SHP77 treated with DMSO at 0.1 percent for 48 hours (cell line): ENCODE measurements at regions not wholly inside any gene's neighbourhood (a gene's known extent, or its start where the extent isn't known, plus 50 kb on each side); places are given as distances from the start of the nearest gene placed in this dataset.
"Not testable (repeated sequence)": the region's sequence is repeated elsewhere in the genome, so short reads cannot be mapped to it uniquely, and the experiment has no call there.

Source experiments
- DNase-seq: peaks from one replicate; lab custom pipeline; 2025; lab: John Stamatoyannopoulos, UW

GRCh38 chr12:104906695-104907094 lies 51.4 kb downstream of the SLC41A2 start:
- no peak for DNase-seq

- DNase-seq = not testable (repeated sequence)
Measured at GRCh38 chr12:104905446-104905845, 52.6 kb downstream of the SLC41A2 start.

GRCh38 chr12:104903648-104904423 lies 54.3 kb downstream of the SLC41A2 start:
- DNase-seq = no peak

- no peak for DNase-seq
Measured at GRCh38 chr12:104902125-104902524, 56.0 kb downstream of the SLC41A2 start.

GRCh38 chr12:104896710-104897109 lies 61.4 kb downstream of the SLC41A2 start:
- no peak for DNase-seq

GRCh38 chr12:104896146-104896545 lies 61.9 kb downstream of the SLC41A2 start:
- no peak for DNase-seq

GRCh38 chr12:104895415-104895814 lies 62.7 kb downstream of the SLC41A2 start:
- DNase-seq = no peak

GRCh38 chr12:104890476-104891096 lies 67.5 kb downstream of the SLC41A2 start:
- no peak for DNase-seq

- DNase-seq = no peak
Measured at GRCh38 chr12:104889735-104890134, 68.4 kb downstream of the SLC41A2 start.

GRCh38 chr12:104888892-104889291 lies 69.2 kb downstream of the SLC41A2 start:
- no peak for DNase-seq

GRCh38 chr12:104888481-104888880 lies 69.6 kb downstream of the SLC41A2 start:
- no peak for DNase-seq

GRCh38 chr12:104887452-104887851 lies 70.6 kb downstream of the SLC41A2 start:
- DNase-seq = no peak

- DNase-seq = no peak
Measured at GRCh38 chr12:104886418-104887401, 71.4 kb downstream of the SLC41A2 start.

GRCh38 chr12:104878858-104879257 lies 79.2 kb downstream of the SLC41A2 start:
- DNase-seq = not testable (repeated sequence)

- DNase-seq = peak; percentile 30
Measured at GRCh38 chr12:104877103-104877705, 80.9 kb downstream of the SLC41A2 start.

- DNase-seq = no peak
Measured at GRCh38 chr12:104873374-104873773, 84.7 kb downstream of the SLC41A2 start.

GRCh38 chr12:104870797-104871196 lies 87.3 kb downstream of the SLC41A2 start:
- DNase-seq = no peak

GRCh38 chr12:104866291-104866690 lies 91.8 kb downstream of the SLC41A2 start:
- no peak for DNase-seq

- no peak for DNase-seq
Measured at GRCh38 chr12:104865080-104865479, 93.0 kb downstream of the SLC41A2 start.

- no peak for DNase-seq
Measured at GRCh38 chr12:104864668-104865067, 93.4 kb downstream of the SLC41A2 start.

GRCh38 chr12:104863296-104863948 lies 94.7 kb downstream of the SLC41A2 start:
- no peak for DNase-seq
